Thoracic aorta (tissue), 2 donors: ENCODE measurements at regions not wholly inside any gene's neighbourhood (a gene's known extent, or its start where the extent isn't known, plus 50 kb on each side); places are given as distances from the start of the nearest gene placed in this dataset.

Experiments
- ATAC-seq: fragments of 150-250 bp; one replicate; pipeline ENCODE4 v1.8.0; 2017; ENCODE audit warnings: low read depth; ENCODE audit not compliant: insufficient number of reproducible peaks, low FRiP score
- DNase-seq: peaks from one replicate; pipeline ENCODE4 v3.0.0-alpha.2; 2020; ENCODE audit warnings: low spot score
- H3K27ac ChIP-seq, 2 donors: fragments of 200-600 bp; sonication (generic); 1 replicate in 1 of 2; 2 replicates in 1 of 2; pipeline ENCODE4 v1.5.1; 2016; ENCODE audit warnings: mild to moderate bottlenecking in 2 of 2, moderate library complexity in 2 of 2
- H3K27me3 ChIP-seq: fragments of 200-600 bp; sonication (generic); replicated peaks from 2 replicates; pipeline ENCODE4 v1.6.0; 2016; ENCODE audit warnings: mild to moderate bottlenecking; ENCODE audit not compliant: insufficient read depth
- H3K36me3 ChIP-seq: fragments of 200-600 bp; sonication (generic); one replicate; pipeline ENCODE4 v1.5.1; 2016
- H3K4me1 ChIP-seq, 2 donors: fragments of 200-600 bp; sonication (generic); 1 replicate in 1 of 2; 2 replicates in 1 of 2; pipeline versions ENCODE4 v1.5.1 to v1.6.0; 2016; ENCODE audit warnings: low read depth in 2 of 2, mild to moderate bottlenecking in 1 of 2; ENCODE audit not compliant: control insufficient read depth in 1 of 2
- H3K4me3 ChIP-seq: fragments of 200-600 bp; sonication (generic); 2 replicates; pipeline ENCODE4 v1.5.1; 2016; ENCODE audit warnings: mild to moderate bottlenecking
- H3K9me3 ChIP-seq: fragments of 200-600 bp; sonication (generic); 2 replicates; pipeline ENCODE4 v1.5.1; 2016
- CTCF ChIP-seq: fragments of 200-600 bp; sonication (generic); IDR thresholded peaks from one replicate; pipeline ENCODE4 v1.5.1; 2019; ENCODE audit warnings: antibody characterized with exemption

GRCh38 chr10:56551037-56551436 is 190.0 kb upstream of the ZWINT start:
- no peaks in the 10 kb centered on the region for H3K4me1 ChIP-seq
- ATAC-seq: no peak
- no peaks in the 10 kb centered on the region for H3K9me3 ChIP-seq
- no peak overlapping the region for H3K4me3 ChIP-seq
- no peaks in the 10 kb centered on the region for H3K36me3 ChIP-seq
- H3K27ac ChIP-seq: no peak overlapping the region
- H3K27me3 ChIP-seq: no peaks in the 10 kb centered on the region
- no peak for TF ChIP-seq CTCF
- DNase-seq: no peak

GRCh38 chr10:56547163-56547562 is 186.1 kb upstream of the ZWINT start:
- Histone ChIP-seq H3K36me3 (no peaks in the 10 kb centered on the region), H3K27me3 (no peaks in the 10 kb centered on the region), H3K27ac (no peak overlapping the region), H3K4me3 (no peak overlapping the region), H3K9me3 (no peaks in the 10 kb centered on the region), H3K4me1 (no peaks in the 10 kb centered on the region)
- TF ChIP-seq CTCF: no peak
- ATAC-seq: no peak
- no peak for DNase-seq

GRCh38 chr10:56537984-56538383 is 176.9 kb upstream of the ZWINT start:
- Histone ChIP-seq H3K27ac (no peak overlapping the region), H3K4me3 (no peak overlapping the region), H3K27me3 (no peaks in the 10 kb centered on the region), H3K9me3 (no peaks in the 10 kb centered on the region), H3K4me1 (no peaks in the 10 kb centered on the region), H3K36me3 (no peaks in the 10 kb centered on the region)
- DNase-seq (no peak), ATAC-seq (no peak)
- no peak for TF ChIP-seq CTCF

GRCh38 chr10:56522166-56522565 is 161.1 kb upstream of the ZWINT start:
- H3K9me3 ChIP-seq: no peaks in the 10 kb centered on the region
- no peak for ATAC-seq
- no peak overlapping the region for H3K4me3 ChIP-seq
- no peak for TF ChIP-seq CTCF
- H3K27ac ChIP-seq: no peak overlapping the region
- no peaks in the 10 kb centered on the region for H3K27me3 ChIP-seq
- H3K4me1 ChIP-seq: no peaks in the 10 kb centered on the region
- H3K36me3 ChIP-seq: no peaks in the 10 kb centered on the region
- DNase-seq: no peak

- TF ChIP-seq CTCF: no peak
- no peak for DNase-seq
- Histone ChIP-seq H3K27me3 (no peaks in the 10 kb centered on the region), H3K27ac (no peak overlapping the region), H3K4me3 (no peak overlapping the region), H3K9me3 (no peaks in the 10 kb centered on the region), H3K36me3 (no peaks in the 10 kb centered on the region), H3K4me1 (no peaks in the 10 kb centered on the region)
- ATAC-seq: no peak
These were observed 147.5 kb upstream of the ZWINT start for GRCh38 chr10:56508562-56508961.
